GM12878 (cell line): ENCODE measurements at regions not wholly inside any gene's neighbourhood (a gene's known extent, or its start where the extent isn't known, plus 50 kb on each side); places are given as distances from the start of the nearest gene placed in this dataset.

Experiments used
- CTCF ChIP-seq, 3 experiments: IDR thresholded peaks in 2 of 3; conservative IDR thresholded peaks in 1 of 3; 2 replicates each; pipeline ENCODE4 v1.5.1; 2011; ENCODE audit warnings: low read depth in 3 of 3, low read length in 3 of 3, mild to moderate bottlenecking in 3 of 3, control low read depth in 2 of 3, moderate library complexity in 2 of 3, inconsistent platforms in 1 of 3, mixed read lengths in 1 of 3; ENCODE audit not compliant: control insufficient read depth in 2 of 3, insufficient read depth in 1 of 3; ENCODE audit errors: extremely low read depth in 1 of 3
- ELK1 ChIP-seq: IDR thresholded peaks from 2 replicates; pipeline ENCODE4 v1.6.1; 2012; ENCODE audit warnings: low read depth, low read length, improper control_type of control experiment
- ESRRA ChIP-seq: IDR thresholded peaks from 2 replicates; pipeline ENCODE4 v1.6.1; 2012; ENCODE audit warnings: mild to moderate bottlenecking, low read length, improper control_type of control experiment
- EZH2 ChIP-seq: IDR thresholded peaks from 2 replicates; pipeline ENCODE4 v1.6.1; 2012; ENCODE audit warnings: low read depth, mild to moderate bottlenecking, control low read depth, inconsistent platforms, low read length, borderline replicate concordance; ENCODE audit not compliant: control insufficient read depth
- NBN ChIP-seq: fragments of 450-650 bp; IDR thresholded peaks from 2 replicates; pipeline ENCODE4 v1.6.1; 2016
- PML ChIP-seq: IDR thresholded peaks from 2 replicates; pipeline ENCODE4 v1.6.1; 2012; ENCODE audit warnings: low read length, inconsistent platforms
- POLR2A ChIP-seq: IDR thresholded peaks from 2 replicates; pipeline ENCODE4 v1.6.1; 2011; ENCODE audit warnings: low read depth, mild to moderate bottlenecking, low read length
- POLR2AphosphoS5 ChIP-seq: IDR thresholded peaks from 2 replicates; pipeline ENCODE4 v1.6.1; 2011; ENCODE audit warnings: mild to moderate bottlenecking, low read length, inconsistent platforms
- PRDM15 ChIP-seq: fragments of 450-650 bp; formaldehyde crosslinking; IDR thresholded peaks from 2 replicates; pipeline ENCODE4 v1.4.0; 2020; ENCODE audit warnings: mild to moderate bottlenecking, moderate library complexity
- RELA ChIP-seq: fragments of 450-650 bp; IDR thresholded peaks from 2 replicates; pipeline ENCODE4 v1.8.0; 2014; ENCODE audit warnings: borderline replicate concordance; ENCODE audit not compliant: partially characterized antibody
- REST ChIP-seq: IDR thresholded peaks from 2 replicates; pipeline ENCODE4 v1.6.1; 2012; ENCODE audit warnings: mild to moderate bottlenecking, low read depth, low read length
- USF1 ChIP-seq: IDR thresholded peaks from 2 replicates; pipeline ENCODE4 v1.6.1; 2011; ENCODE audit warnings: borderline replicate concordance, low read depth, mild to moderate bottlenecking, moderate library complexity, mixed read lengths, low read length; ENCODE audit not compliant: insufficient read depth; ENCODE audit errors: extremely low read length
- YY1 ChIP-seq: IDR thresholded peaks from 2 replicates; pipeline ENCODE4 v1.6.1; 2011; ENCODE audit warnings: low read depth, mild to moderate bottlenecking, low read length

GRCh38 chr4:135177321-135177720, 975.7 kb upstream of the PABPC4L start:
- TF ChIP-seq CTCF (IDR thresholded peaks at IDR 0.05 in 2 of 3, conservative IDR thresholded peaks at IDR 0.05 in 1 of 3; ENCODE audit: control insufficient read depth in 2 of 3, extremely low read depth in 1 of 3, insufficient read depth in 1 of 3, low read depth in 3 of 3, low read length in 3 of 3) (no peak), YY1 (no peak), POLR2A (no peak), RELA (no peak), NBN (no peak), EZH2 (no peak), USF1 (no peak), ESRRA (no peak), REST (no peak), PRDM15 (CRISPR knock-in tag) (no peak), POLR2AphosphoS5 (no peak), ELK1 (no peak), PML (no peak)
